ENCODE measurements at regions not wholly inside any gene's neighbourhood (a gene's known extent, or its start where the extent isn't known, plus 50 kb on each side); places are given as distances from the start of the nearest gene placed in this dataset.
A peak's percentile ranks its signal among the peaks of the same experiment; 100 is the strongest.

GRCh38 chr6:159328052-159328451 is 158.9 kb downstream of the FNDC1 start:
- Mint-ChIP-seq H3K27ac (peak overlapping the region in 1 of 7 donors; percentile 68), H3K4me3 (no peak overlapping the region), H3K4me1 (no peaks in the 10 kb centered on the region), H3K36me3 (no peaks in the 10 kb centered on the region), H3K27me3 (ENCODE audit: low read depth in 3 of 3) (peaks cover 0 to 2% (median 2%) of the 10 kb centered on the region in 3 donors), H3K9me3 (peaks cover 2 to 10% (median 7%) of the 10 kb centered on the region in 7 donors)
- TF ChIP-seq, protein P1, sequence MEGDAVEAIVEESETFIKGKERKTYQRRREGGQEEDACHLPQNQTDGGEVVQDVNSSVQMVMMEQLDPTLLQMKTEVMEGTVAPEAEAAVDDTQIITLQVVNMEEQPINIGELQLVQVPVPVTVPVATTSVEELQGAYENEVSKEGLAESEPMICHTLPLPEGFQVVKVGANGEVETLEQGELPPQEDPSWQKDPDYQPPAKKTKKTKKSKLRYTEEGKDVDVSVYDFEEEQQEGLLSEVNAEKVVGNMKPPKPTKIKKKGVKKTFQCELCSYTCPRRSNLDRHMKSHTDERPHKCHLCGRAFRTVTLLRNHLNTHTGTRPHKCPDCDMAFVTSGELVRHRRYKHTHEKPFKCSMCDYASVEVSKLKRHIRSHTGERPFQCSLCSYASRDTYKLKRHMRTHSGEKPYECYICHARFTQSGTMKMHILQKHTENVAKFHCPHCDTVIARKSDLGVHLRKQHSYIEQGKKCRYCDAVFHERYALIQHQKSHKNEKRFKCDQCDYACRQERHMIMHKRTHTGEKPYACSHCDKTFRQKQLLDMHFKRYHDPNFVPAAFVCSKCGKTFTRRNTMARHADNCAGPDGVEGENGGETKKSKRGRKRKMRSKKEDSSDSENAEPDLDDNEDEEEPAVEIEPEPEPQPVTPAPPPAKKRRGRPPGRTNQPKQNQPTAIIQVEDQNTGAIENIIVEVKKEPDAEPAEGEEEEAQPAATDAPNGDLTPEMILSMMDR (IDR thresholded peaks at IDR 0.05), result no peak
- Histone ChIP-seq H3K9ac (ENCODE audit: insufficient read depth, low read length, poor library complexity, severe bottlenecking) (no peak overlapping the region), H3K9me3 (replicated peaks in 1 of 2; ENCODE audit: control insufficient read depth in 1 of 2, insufficient read depth in 1 of 2, low read length in 2 of 2) (peaks cover 0 to 7% of the 10 kb centered on the region in 2 donors), H3K36me3 (replicated peaks in 1 of 2; ENCODE audit: control insufficient read depth in 1 of 2, insufficient read depth in 2 of 2, low read length in 2 of 2) (no peaks in the 10 kb centered on the region), H3K4me3 (replicated peaks in 1 of 3; ENCODE audit: low read depth in 2 of 3, low read length in 3 of 3) (no peak overlapping the region), H3K79me2 (ENCODE audit: insufficient read depth, low read length) (no peaks in the 10 kb centered on the region), H3K27me3 (ENCODE audit: control insufficient read depth in 2 of 2, insufficient read depth in 2 of 2, low read length in 2 of 2) (no peaks in the 10 kb centered on the region), H3K27ac (ENCODE audit: low read depth in 1 of 2, low read length in 2 of 2) (no peak overlapping the region), H3K4me2 (replicated peaks; ENCODE audit: extremely low read depth, low read length, poor library complexity, severe bottlenecking) (no peak overlapping the region), H4K20me1 (ENCODE audit: insufficient read depth, low read length) (no peaks in the 10 kb centered on the region), H3K4me1 (ENCODE audit: control insufficient read depth in 1 of 2, insufficient read depth in 2 of 2, low read length in 2 of 2) (no peaks in the 10 kb centered on the region), H2AFZ (ENCODE audit: insufficient read depth, low read depth, low read length, poor library complexity, severe bottlenecking) (no peak overlapping the region)
- no peak for DNase-seq
- no CpG with 5 or more reads among the region's 3 CpGs for WGBS (ENCODE audit: insufficient coverage)
- intact Hi-C loops (cut with micrococcal nuclease), result no loop called here

DNA sequence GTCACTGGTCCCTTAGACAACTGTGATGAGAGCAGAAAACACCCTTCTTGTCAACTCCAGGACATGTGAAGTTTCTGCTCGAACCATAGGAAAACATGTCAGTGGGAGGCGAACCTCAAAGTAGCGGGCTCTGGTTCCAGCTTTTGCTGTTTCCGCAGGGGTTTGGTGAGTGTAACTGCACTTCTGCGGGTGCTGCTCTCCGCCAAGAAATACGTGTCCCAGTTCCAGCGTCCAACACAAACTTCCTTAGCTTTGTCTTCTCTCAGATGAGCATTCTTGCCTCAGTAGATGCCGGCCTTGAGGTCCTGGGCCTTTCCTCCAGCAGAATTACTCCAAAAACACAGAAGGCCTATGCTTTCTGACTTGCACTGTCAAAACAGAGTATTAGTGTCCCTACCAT is 156.3 kb downstream of the FNDC1 start:
- intact Hi-C loops (cut with micrococcal nuclease), result no loop called here
- no peaks in the 10 kb centered on the region for H3K4me1 ChIP-seq (ENCODE audit: control insufficient read depth in 1 of 2, insufficient read depth in 2 of 2, low read length in 2 of 2)
- no peak overlapping the region for H2AFZ ChIP-seq (ENCODE audit: insufficient read depth, low read depth, low read length, poor library complexity, severe bottlenecking)
- TF ChIP-seq, protein P1 (IDR thresholded peaks at IDR 0.05), result no peak
- no peak overlapping the region for H3K27ac ChIP-seq (ENCODE audit: low read depth in 1 of 2, low read length in 2 of 2)
- Mint-ChIP-seq H3K27me3 (ENCODE audit: low read depth in 3 of 3) (peaks cover 0 to 2% (median 0%) of the 10 kb centered on the region in 3 donors), H3K4me3 (no peak overlapping the region), H3K4me1 (no peaks in the 10 kb centered on the region), H3K27ac (no peak overlapping the region), H3K9me3 (peaks cover 0 to 9% (median 2%) of the 10 kb centered on the region in 7 donors), H3K36me3 (no peaks in the 10 kb centered on the region)
- no peak overlapping the region for H3K9ac ChIP-seq (ENCODE audit: insufficient read depth, low read length, poor library complexity, severe bottlenecking)
- no peaks in the 10 kb centered on the region for H3K27me3 ChIP-seq (ENCODE audit: control insufficient read depth in 2 of 2, insufficient read depth in 2 of 2, low read length in 2 of 2)
- WGBS (ENCODE audit: insufficient coverage), result 94% methylated on average over 6 of the region's 9 CpGs
- no peak overlapping the region for H3K4me2 ChIP-seq (replicated peaks; ENCODE audit: extremely low read depth, low read length, poor library complexity, severe bottlenecking)
- H3K36me3 ChIP-seq (replicated peaks in 1 of 2; ENCODE audit: control insufficient read depth in 1 of 2, insufficient read depth in 2 of 2, low read length in 2 of 2), result no peaks in the 10 kb centered on the region
- no peaks in the 10 kb centered on the region for H3K79me2 ChIP-seq (ENCODE audit: insufficient read depth, low read length)
- no peaks in the 10 kb centered on the region for H4K20me1 ChIP-seq (ENCODE audit: insufficient read depth, low read length)
- H3K4me3 ChIP-seq (replicated peaks in 1 of 3; ENCODE audit: low read depth in 2 of 3, low read length in 3 of 3), result no peak overlapping the region
- no peak for DNase-seq
- H3K9me3 ChIP-seq (replicated peaks in 1 of 2; ENCODE audit: control insufficient read depth in 1 of 2, insufficient read depth in 1 of 2, low read length in 2 of 2), result no peaks in the 10 kb centered on the region

Data from CD14-positive monocyte (primary cell).